Osteocyte (in vitro differentiated cells): ENCODE measurements at regions not wholly inside any gene's neighbourhood (a gene's known extent, or its start where the extent isn't known, plus 50 kb on each side); places are given as distances from the start of the nearest gene placed in this dataset.

Experiments
- DNase-seq: peaks from one replicate; pipeline ENCODE4 v3.0.0; 2021; ENCODE audit warnings: mixed read lengths; ENCODE audit not compliant: unreplicated experiment; ENCODE audit errors: extremely low spot score
- H3K27ac Mint-ChIP-seq: one replicate; pipeline ENCODE4 v1.8.0; 2021; ENCODE audit warnings: mild to moderate bottlenecking, mixed read lengths; ENCODE audit not compliant: unreplicated experiment
- H3K27me3 Mint-ChIP-seq: one replicate; pipeline ENCODE4 v1.8.0; 2021; ENCODE audit warnings: mixed read lengths; ENCODE audit not compliant: unreplicated experiment
- H3K36me3 Mint-ChIP-seq: one replicate; pipeline ENCODE4 v1.8.0; 2021; ENCODE audit warnings: mixed read lengths; ENCODE audit not compliant: unreplicated experiment
- H3K4me1 Mint-ChIP-seq: one replicate; pipeline ENCODE4 v1.8.0; 2021; ENCODE audit warnings: mixed read lengths; ENCODE audit not compliant: unreplicated experiment
- H3K4me3 Mint-ChIP-seq: one replicate; pipeline ENCODE4 v1.8.0; 2021; ENCODE audit warnings: mild to moderate bottlenecking, moderate library complexity, mixed read lengths; ENCODE audit not compliant: unreplicated experiment
- H3K9me3 Mint-ChIP-seq: one replicate; pipeline ENCODE4 v1.8.0; 2021; ENCODE audit warnings: mixed read lengths; ENCODE audit not compliant: unreplicated experiment
- TF ChIP-seq, protein P1 (sequence below): fragments of 200-600 bp; sonication (generic); IDR thresholded peaks from 2 replicates; pipeline ENCODE4 v1.5.0; 2021; ENCODE audit warnings: antibody characterized with exemption, mild to moderate bottlenecking, moderate library complexity

DNA sequence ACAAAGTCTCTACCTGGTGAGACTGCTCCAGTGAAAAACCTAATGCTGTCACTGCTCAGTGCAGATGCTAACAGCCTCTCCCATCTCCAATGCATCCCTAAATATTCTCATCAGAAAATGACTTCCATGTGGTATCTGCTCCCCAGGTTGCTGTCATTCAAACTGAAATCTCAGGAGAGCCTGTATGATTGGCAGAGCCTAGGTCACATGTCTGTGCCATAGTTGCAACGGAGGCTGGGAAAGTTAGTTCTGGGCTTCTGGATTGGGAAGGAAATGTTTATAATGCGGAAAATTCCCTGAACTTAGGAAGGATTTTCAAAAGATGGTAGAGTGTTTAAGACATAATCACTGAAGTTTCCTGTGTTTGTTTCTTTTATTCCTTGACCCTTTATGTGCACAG, 206.4 kb upstream of the ZKSCAN2 start:
- no peak for DNase-seq
- Mint-ChIP-seq H3K4me1 (no peaks in the 10 kb centered on the region), H3K4me3 (no peak overlapping the region), H3K36me3 (no peaks in the 10 kb centered on the region), H3K9me3 (peaks cover 5% of the 10 kb centered on the region), H3K27ac (no peak overlapping the region), H3K27me3 (no peaks in the 10 kb centered on the region)
- TF ChIP-seq, protein P1, sequence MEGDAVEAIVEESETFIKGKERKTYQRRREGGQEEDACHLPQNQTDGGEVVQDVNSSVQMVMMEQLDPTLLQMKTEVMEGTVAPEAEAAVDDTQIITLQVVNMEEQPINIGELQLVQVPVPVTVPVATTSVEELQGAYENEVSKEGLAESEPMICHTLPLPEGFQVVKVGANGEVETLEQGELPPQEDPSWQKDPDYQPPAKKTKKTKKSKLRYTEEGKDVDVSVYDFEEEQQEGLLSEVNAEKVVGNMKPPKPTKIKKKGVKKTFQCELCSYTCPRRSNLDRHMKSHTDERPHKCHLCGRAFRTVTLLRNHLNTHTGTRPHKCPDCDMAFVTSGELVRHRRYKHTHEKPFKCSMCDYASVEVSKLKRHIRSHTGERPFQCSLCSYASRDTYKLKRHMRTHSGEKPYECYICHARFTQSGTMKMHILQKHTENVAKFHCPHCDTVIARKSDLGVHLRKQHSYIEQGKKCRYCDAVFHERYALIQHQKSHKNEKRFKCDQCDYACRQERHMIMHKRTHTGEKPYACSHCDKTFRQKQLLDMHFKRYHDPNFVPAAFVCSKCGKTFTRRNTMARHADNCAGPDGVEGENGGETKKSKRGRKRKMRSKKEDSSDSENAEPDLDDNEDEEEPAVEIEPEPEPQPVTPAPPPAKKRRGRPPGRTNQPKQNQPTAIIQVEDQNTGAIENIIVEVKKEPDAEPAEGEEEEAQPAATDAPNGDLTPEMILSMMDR: no peak

DNA sequence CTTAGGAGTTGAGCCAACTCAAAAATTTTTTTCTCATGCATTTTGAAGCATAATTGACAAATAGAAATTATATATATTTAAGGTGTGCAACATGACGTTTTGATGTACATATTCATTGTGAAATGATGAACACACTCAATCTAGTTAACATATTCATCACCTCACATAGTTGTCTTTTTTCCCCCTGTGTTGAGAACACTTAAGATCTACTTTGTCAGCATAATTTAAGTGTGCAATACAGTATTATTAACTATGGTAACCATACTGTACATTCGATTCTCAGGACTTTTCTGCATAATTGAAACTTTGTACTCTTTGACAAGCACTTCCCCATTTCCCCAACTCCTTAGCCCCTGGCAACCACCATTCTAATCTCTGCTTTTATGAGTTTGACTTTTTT, 192.2 kb upstream of the ZKSCAN2 start:
- Mint-ChIP-seq H3K27ac (no peak overlapping the region), H3K27me3 (no peaks in the 10 kb centered on the region), H3K9me3 (peaks cover 22% of the 10 kb centered on the region), H3K4me1 (no peaks in the 10 kb centered on the region), H3K36me3 (no peaks in the 10 kb centered on the region), H3K4me3 (no peak overlapping the region)
- TF ChIP-seq, protein P1: no peak
- no peak for DNase-seq

- no peaks in the 10 kb centered on the region for H3K36me3 Mint-ChIP-seq
- no peaks in the 10 kb centered on the region for H3K27me3 Mint-ChIP-seq
- H3K9me3 Mint-ChIP-seq: peaks cover 22% of the 10 kb centered on the region
- no peak overlapping the region for H3K27ac Mint-ChIP-seq
- TF ChIP-seq, protein P1: no peak
- no peak overlapping the region for H3K4me3 Mint-ChIP-seq
- no peaks in the 10 kb centered on the region for H3K4me1 Mint-ChIP-seq
- no peak for DNase-seq
Observed at GRCh38 chr16:25443994-25444393, 186.3 kb upstream of the ZKSCAN2 start.

GRCh38 chr16:25434064-25434463, 176.4 kb upstream of the ZKSCAN2 start:
- Mint-ChIP-seq H3K4me1 (no peaks in the 10 kb centered on the region), H3K9me3 (no peaks in the 10 kb centered on the region), H3K27ac (no peak overlapping the region), H3K4me3 (no peak overlapping the region), H3K36me3 (no peaks in the 10 kb centered on the region), H3K27me3 (no peaks in the 10 kb centered on the region)
- DNase-seq: no peak
- TF ChIP-seq, protein P1: no peak

GRCh38 chr16:25433388-25433787, 175.7 kb upstream of the ZKSCAN2 start:
- no peak overlapping the region for H3K4me3 Mint-ChIP-seq
- no peak for DNase-seq
- H3K9me3 Mint-ChIP-seq: no peaks in the 10 kb centered on the region
- no peaks in the 10 kb centered on the region for H3K36me3 Mint-ChIP-seq
- no peaks in the 10 kb centered on the region for H3K27me3 Mint-ChIP-seq
- TF ChIP-seq, protein P1: no peak
- no peak overlapping the region for H3K27ac Mint-ChIP-seq
- no peaks in the 10 kb centered on the region for H3K4me1 Mint-ChIP-seq
